ENCODE measurements at regions not wholly inside any gene's neighbourhood (a gene's known extent, or its start where the extent isn't known, plus 50 kb on each side); places are given as distances from the start of the nearest gene placed in this dataset.

GRCh38 chr20:40189621-40190020, 499.4 kb downstream of the MAFB start:
- DNase-seq (ENCODE audit: low spot score) (no peak), ATAC-seq (ENCODE audit: low FRiP score) (peak; percentile 41)
- no peak for TF ChIP-seq CTCF (IDR thresholded peaks at IDR 0.05)

GRCh38 chr20:40188319-40188718, 500.7 kb downstream of the MAFB start:
- DNase-seq (ENCODE audit: low spot score), result no peak
- no peak for TF ChIP-seq CTCF (IDR thresholded peaks at IDR 0.05)
- ATAC-seq (ENCODE audit: low FRiP score), result no peak

- DNase-seq (ENCODE audit: low spot score) (no peak), ATAC-seq (ENCODE audit: low FRiP score) (no peak)
- TF ChIP-seq CTCF (IDR thresholded peaks at IDR 0.05), result no peak
Measured at GRCh38 chr20:40186826-40187225, 502.2 kb downstream of the MAFB start.

- DNase-seq (ENCODE audit: low spot score), result no peak
- no peak for TF ChIP-seq CTCF (IDR thresholded peaks at IDR 0.05)
- ATAC-seq (ENCODE audit: low FRiP score), result no peak
Measured at GRCh38 chr20:40181676-40182075, 507.4 kb downstream of the MAFB start.

- ATAC-seq (ENCODE audit: low FRiP score) (no peak), DNase-seq (ENCODE audit: low spot score) (no peak)
- no peak for TF ChIP-seq CTCF (IDR thresholded peaks at IDR 0.05)
Measured at GRCh38 chr20:40176098-40176841, 512.8 kb downstream of the MAFB start.

- DNase-seq (ENCODE audit: low spot score), result no peak
- no peak for ATAC-seq (ENCODE audit: low FRiP score)
- no peak for TF ChIP-seq CTCF (IDR thresholded peaks at IDR 0.05)
Measured at GRCh38 chr20:40175296-40175695, 513.7 kb downstream of the MAFB start.

- no peak for ATAC-seq (ENCODE audit: low FRiP score)
- TF ChIP-seq CTCF (IDR thresholded peaks at IDR 0.05), result no peak
- DNase-seq (ENCODE audit: low spot score), result no peak
Measured at GRCh38 chr20:40173872-40174271, 515.2 kb downstream of the MAFB start.

All from omental fat pad (tissue), 3 donors.